Pancreas (tissue), 10 donors: ENCODE measurements at regions not wholly inside any gene's neighbourhood (a gene's known extent, or its start where the extent isn't known, plus 50 kb on each side); places are given as distances from the start of the nearest gene placed in this dataset.
"Not testable (repeated sequence)": the region's sequence is repeated elsewhere in the genome, so short reads cannot be mapped to it uniquely, and the experiment has no call there.

ENCODE experiments used
- ATAC-seq, 4 donors: fragments of 200-7000 bp; cut with Tn5 transposase; one replicate each; pipeline versions ENCODE4 v1.8.0 to v1.9.1; 2020; ENCODE audit warnings: mild to moderate bottlenecking in 4 of 4, moderate library complexity in 4 of 4
- DNase-seq, 6 donors: peaks; one replicate each; pipeline ENCODE4 v3.0.0-alpha.2; 2020
- FAIRE-seq: peaks from 2 replicates; lab custom pipeline; 2012; peaks lifted over from hg19 to GRCh38; lab: Jason Lieb, UNC
- H3K27ac ChIP-seq, 4 donors: fragments of 200-600 bp; sonication (generic); 1 replicate in 3 of 4; 2 replicates in 1 of 4; pipeline versions ENCODE4 v1.5.0 to v1.8.0; 2020
- H3K27me3 ChIP-seq, 4 donors: fragments of 200-600 bp; one replicate each; pipeline ENCODE4 v1.8.0; 2021
- H3K36me3 ChIP-seq, 3 donors: fragments of 200-600 bp; sonication (generic) in 1 of 3; one replicate each; pipeline versions ENCODE4 v1.5.0 to v1.8.0; 2020 to 2021
- H3K4me1 ChIP-seq, 3 donors: fragments of 200-600 bp; one replicate each; pipeline ENCODE4 v1.8.0; 2021
- H3K4me3 ChIP-seq, 4 donors: fragments of 200-600 bp; sonication (generic) in 2 of 4; one replicate each; pipeline versions ENCODE4 v1.5.0 to v1.8.0; 2020 to 2021
- H3K9me3 ChIP-seq, 4 donors: fragments of 200-600 bp; one replicate each; pipeline ENCODE4 v1.8.0; 2021
- WGBS, 2 donors: extraction: QIAGEN DNeasy Blood & Tissue Kit; methylation state at CpG; one replicate each; pipeline ENCODE4 v1.1.7; 2013; 5-methylcytosine and 5-hydroxymethylcytosine counted together
- intact Hi-C, 3 donors: fragments of 100-400 bp; cut with DNase I; formaldehyde crosslinking; loops; one replicate each; pipeline versions ENCODE4 v1.11.1 to v1.14.2; 2022
- TF ChIP-seq, protein P1 (sequence below), 4 donors: fragments of 200-600 bp; sonication (generic) in 3 of 4; IDR thresholded peaks; one replicate each; pipeline versions ENCODE4 v1.5.0 to v1.8.0; 2021; ENCODE audit warnings: antibody characterized with exemption in 4 of 4
- donor health status: healthy with polysubstance abuse.
- donor health status: DM: no; HTN: no; CAD: no; lungs with moderate emphysema.
- donor health status: DM: no; HTN: no; CAD: no.
- donor health status: control.
- donor health status: control.
- donor health status: Bipolar disorder and iron deficiency.
- donor health status: DM: yes; HTN: yes; CAD: no.
- donor health status: DM: no; HTN: no; CAD: no.
- donor health status: DM: no; HTN: no; CAD: no.
- donor health status: DM: yes; HTN: yes; CAD: no.

DNA sequence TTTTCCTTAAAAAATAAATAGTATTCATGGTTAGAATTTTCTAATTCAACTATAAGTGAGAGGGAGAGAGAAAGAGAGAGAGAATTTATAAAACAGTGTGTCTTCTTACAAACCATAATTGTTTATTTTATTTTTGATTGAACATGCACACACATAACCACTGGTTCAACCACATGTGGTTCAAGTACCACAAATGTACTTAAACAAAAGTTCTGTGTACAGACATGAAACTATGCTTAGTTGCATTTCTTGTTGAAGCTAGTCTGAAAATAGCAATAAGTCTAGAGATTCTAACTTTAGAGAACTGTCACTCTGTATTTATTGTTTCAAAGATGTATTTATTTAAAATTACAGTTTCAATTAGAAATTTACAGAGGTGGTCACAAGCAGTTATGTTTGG is 130.6 kb upstream of the PDE4D start:
- Histone ChIP-seq H3K27me3 (no peaks in the 10 kb centered on the region), H3K9me3 (no peaks in the 10 kb centered on the region), H3K4me1 (no peaks in the 10 kb centered on the region), H3K36me3 (no peaks in the 10 kb centered on the region), H3K4me3 (no peak overlapping the region), H3K27ac (no peak overlapping the region)
- FAIRE-seq: no peak
- TF ChIP-seq, protein P1, sequence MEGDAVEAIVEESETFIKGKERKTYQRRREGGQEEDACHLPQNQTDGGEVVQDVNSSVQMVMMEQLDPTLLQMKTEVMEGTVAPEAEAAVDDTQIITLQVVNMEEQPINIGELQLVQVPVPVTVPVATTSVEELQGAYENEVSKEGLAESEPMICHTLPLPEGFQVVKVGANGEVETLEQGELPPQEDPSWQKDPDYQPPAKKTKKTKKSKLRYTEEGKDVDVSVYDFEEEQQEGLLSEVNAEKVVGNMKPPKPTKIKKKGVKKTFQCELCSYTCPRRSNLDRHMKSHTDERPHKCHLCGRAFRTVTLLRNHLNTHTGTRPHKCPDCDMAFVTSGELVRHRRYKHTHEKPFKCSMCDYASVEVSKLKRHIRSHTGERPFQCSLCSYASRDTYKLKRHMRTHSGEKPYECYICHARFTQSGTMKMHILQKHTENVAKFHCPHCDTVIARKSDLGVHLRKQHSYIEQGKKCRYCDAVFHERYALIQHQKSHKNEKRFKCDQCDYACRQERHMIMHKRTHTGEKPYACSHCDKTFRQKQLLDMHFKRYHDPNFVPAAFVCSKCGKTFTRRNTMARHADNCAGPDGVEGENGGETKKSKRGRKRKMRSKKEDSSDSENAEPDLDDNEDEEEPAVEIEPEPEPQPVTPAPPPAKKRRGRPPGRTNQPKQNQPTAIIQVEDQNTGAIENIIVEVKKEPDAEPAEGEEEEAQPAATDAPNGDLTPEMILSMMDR (IDR thresholded peaks at IDR 0.05): no peak
- intact Hi-C loops: no loop called here
- DNase-seq: no peak
- no peak for ATAC-seq

DNA sequence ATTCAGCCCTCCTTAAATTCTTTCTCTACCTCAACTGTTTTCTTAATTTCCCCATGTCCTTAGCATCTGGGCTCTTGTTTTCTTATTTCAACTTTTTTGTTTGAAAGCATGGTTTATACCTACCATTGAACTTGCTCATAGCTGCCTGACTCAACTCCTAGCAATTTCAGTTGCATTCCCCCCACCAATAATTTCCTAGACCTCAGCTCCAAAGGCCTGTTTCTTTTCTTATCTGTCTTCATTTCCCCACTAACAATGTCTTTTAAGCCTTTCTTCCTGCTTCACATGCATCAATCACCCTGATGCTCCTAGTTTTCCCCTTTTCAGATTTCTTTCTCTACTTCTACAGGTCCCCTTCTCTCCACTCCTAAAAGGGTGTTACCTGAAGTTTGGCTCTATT is 129.7 kb upstream of the PDE4D start:
- TF ChIP-seq, protein P1 (IDR thresholded peaks at IDR 0.05): no peak
- H3K36me3 ChIP-seq: no peaks in the 10 kb centered on the region
- no peaks in the 10 kb centered on the region for H3K9me3 ChIP-seq
- no peak for DNase-seq
- H3K27ac ChIP-seq: no peak overlapping the region
- H3K27me3 ChIP-seq: no peaks in the 10 kb centered on the region
- H3K4me3 ChIP-seq: no peak overlapping the region
- FAIRE-seq: no peak
- ATAC-seq: no peak
- intact Hi-C loops: no loop called here
- H3K4me1 ChIP-seq: no peaks in the 10 kb centered on the region

DNA sequence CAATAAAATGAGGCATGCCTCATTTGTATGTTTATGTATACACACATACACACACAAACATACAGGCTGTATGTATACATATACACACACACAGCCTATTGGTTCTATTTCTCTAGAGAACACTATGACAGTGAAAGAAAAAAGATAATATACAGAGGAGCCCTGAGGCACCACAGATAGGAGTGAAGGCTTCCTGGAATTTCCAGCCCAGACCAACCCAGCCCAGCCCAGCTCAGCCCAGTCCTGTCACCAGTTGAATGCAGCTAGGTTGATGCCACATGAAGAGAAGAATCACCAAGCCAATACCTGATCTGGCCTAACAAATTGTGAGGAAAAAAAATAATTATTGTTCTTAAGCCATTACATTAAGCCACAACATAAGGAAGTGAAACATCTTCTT is 126.9 kb upstream of the PDE4D start:
- Histone ChIP-seq H3K27me3 (no peaks in the 10 kb centered on the region), H3K4me1 (no peaks in the 10 kb centered on the region), H3K36me3 (no peaks in the 10 kb centered on the region), H3K4me3 (no peak overlapping the region), H3K9me3 (no peaks in the 10 kb centered on the region), H3K27ac (no peak overlapping the region)
- intact Hi-C loops: no loop called here
- ATAC-seq (no peak), FAIRE-seq (no peak), DNase-seq (no peak)
- TF ChIP-seq, protein P1 (IDR thresholded peaks at IDR 0.05): no peak

DNA sequence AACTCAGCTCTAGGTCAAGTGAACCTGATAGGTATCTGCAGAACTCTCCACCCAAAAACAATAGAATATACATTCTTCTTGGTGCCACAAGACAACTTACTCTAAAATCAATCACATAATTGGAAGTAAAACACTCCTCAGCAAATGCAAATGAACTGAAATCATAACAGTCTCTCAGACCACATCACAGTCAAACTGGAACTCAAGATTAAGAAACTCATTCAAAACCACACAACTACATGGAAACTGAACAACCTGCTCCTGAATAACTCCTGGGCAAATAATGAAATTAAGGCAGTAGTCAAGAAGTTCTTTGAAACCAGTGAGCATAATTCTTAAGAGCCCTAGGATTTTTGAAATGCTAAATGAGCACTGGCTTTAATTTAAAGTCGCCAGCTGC is 125.4 kb upstream of the PDE4D start:
- FAIRE-seq, intact Hi-C loops: not testable (repeated sequence)
- 84 to 94% methylated on average over 1 of the region's 1 CpG for WGBS, 2 donors

DNA sequence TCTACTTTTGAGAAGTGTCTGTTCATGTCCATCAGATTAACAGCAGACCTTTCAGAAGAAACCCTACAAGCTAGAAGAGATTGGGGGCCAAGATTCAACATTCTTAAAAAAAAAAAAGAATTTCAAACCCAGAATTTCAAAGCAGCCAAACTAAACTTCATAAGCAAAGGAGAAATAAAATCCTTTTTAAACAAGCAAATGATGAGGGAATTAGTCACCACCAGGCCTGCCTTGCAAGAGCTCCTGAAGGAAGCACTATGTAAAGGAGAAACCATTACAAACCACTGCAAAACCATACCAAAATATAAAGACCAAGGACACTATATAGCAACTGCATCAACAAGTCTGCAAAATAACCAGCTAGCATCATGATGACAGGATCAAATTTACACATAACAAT is 124.6 kb upstream of the PDE4D start:
- no peak overlapping the region for H3K27ac ChIP-seq
- DNase-seq (no peak), ATAC-seq (no peak), FAIRE-seq (no peak)
- intact Hi-C loops: no loop called here
- H3K4me1 ChIP-seq: no peaks in the 10 kb centered on the region
- H3K36me3 ChIP-seq: no peaks in the 10 kb centered on the region
- TF ChIP-seq, protein P1 (IDR thresholded peaks at IDR 0.05): no peak
- H3K4me3 ChIP-seq: no peak overlapping the region
- H3K27me3 ChIP-seq: no peaks in the 10 kb centered on the region
- H3K9me3 ChIP-seq: no peaks in the 10 kb centered on the region

More for the DNA sequence above, 125.4 kb upstream of the PDE4D start:
- H3K27ac ChIP-seq, H3K9me3 ChIP-seq, DNase-seq, H3K4me1 ChIP-seq, ATAC-seq, H3K36me3 ChIP-seq, H3K4me3 ChIP-seq, H3K27me3 ChIP-seq: not testable (repeated sequence)

DNA sequence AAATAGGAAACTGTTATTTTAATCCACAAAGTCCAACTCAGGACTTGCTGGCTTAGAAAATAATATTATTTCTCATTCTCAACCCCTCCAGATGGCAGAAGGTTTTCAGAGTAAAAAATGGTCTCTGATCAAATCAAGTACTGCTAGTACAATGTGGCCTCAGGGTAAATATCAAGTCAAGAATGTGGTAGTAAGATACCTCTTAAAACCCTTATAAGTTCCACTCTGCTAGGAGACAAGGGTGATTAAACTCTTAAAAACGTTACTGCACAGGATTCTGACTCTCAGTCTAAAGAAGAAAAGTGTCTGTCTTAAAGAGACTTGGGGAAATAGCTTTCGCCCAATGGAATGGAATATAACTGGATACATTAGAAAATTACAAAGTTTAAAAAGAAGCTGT is 120.8 kb upstream of the PDE4D start:
- TF ChIP-seq, protein P1 (IDR thresholded peaks at IDR 0.05): no peak
- Histone ChIP-seq H3K27me3 (no peaks in the 10 kb centered on the region), H3K4me1 (no peaks in the 10 kb centered on the region), H3K36me3 (no peaks in the 10 kb centered on the region), H3K4me3 (no peak overlapping the region), H3K9me3 (no peaks in the 10 kb centered on the region), H3K27ac (no peak overlapping the region)
- DNase-seq: no peak
- no peak for FAIRE-seq
- no peak for ATAC-seq
- 67% methylated on average over 2 of the region's 2 CpGs for WGBS, 2 donors
- intact Hi-C loops: no loop called here
